ENCODE measurements at regions not wholly inside any gene's neighbourhood (a gene's known extent, or its start where the extent isn't known, plus 50 kb on each side); places are given as distances from the start of the nearest gene placed in this dataset.

DNA sequence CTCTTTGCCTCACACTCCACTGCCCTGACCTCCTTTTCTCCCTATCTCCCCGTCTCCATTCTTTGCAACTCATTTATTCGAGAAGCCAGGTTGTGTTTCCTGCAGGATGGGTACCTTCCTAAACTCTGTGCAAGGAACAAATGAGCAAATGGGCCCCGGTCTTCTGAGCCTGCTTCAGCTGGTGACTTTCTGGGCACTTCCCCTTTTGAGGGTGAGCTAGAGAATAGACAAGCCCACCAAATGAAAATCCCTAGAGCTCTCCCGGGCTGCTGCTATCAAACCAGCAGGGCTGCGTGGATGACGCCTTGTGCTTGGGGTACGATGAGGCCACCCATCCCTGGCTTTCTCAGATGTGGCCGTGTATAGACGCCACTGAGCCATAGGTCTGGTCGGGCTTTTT is 91.0 kb upstream of the FOXA2 start:
- Histone ChIP-seq H2AFZ (ENCODE audit: low read length) (no peak overlapping the region), H3K4me1 (ENCODE audit: insufficient read depth, low read length) (no peaks in the 10 kb centered on the region), H4K20me1 (ENCODE audit: control insufficient read depth, insufficient read depth, insufficient read length) (no peaks in the 10 kb centered on the region), H3T11ph (ENCODE audit: low read length) (no peak overlapping the region), H4K91ac (ENCODE audit: insufficient read length, low read depth, low read length) (no peak overlapping the region), H3K18ac (ENCODE audit: insufficient read length, low read depth, low read length) (no peak overlapping the region), H2BK15ac (ENCODE audit: low read depth, low read length) (no peak overlapping the region), H2BK120ac (ENCODE audit: low read depth, low read length, poor library complexity, severe bottlenecking) (no peak overlapping the region), H2BK20ac (ENCODE audit: low read depth, low read length, poor library complexity, severe bottlenecking) (no peak overlapping the region), H3K9me3 (ENCODE audit: control insufficient read depth, low read depth, low read length) (no peaks in the 10 kb centered on the region), H2BK12ac (ENCODE audit: insufficient read length, low read depth, low read length) (no peak overlapping the region), H3K9ac (ENCODE audit: extremely low read depth, insufficient read length, low read length) (no peak overlapping the region), H2BK5ac (ENCODE audit: insufficient read length, low read length) (no peak overlapping the region), H4K8ac (replicated peaks; ENCODE audit: insufficient read length, low read depth, low read length) (no peak overlapping the region), H3K27ac (ENCODE audit: insufficient read length, low read depth, low read length) (no peak overlapping the region), H3K79me2 (ENCODE audit: insufficient read depth, low read length) (no peaks in the 10 kb centered on the region), H3K14ac (ENCODE audit: insufficient read depth, low read length) (no peak overlapping the region), H3K79me1 (ENCODE audit: insufficient read depth, low read depth, low read length, poor library complexity, severe bottlenecking) (no peaks in the 10 kb centered on the region), H3K23ac (ENCODE audit: insufficient read length, low read depth, low read length) (no peak overlapping the region), H2AK5ac (ENCODE audit: insufficient read length, low read length) (no peak overlapping the region), H3K23me2 (ENCODE audit: insufficient read length, low read depth, low read length, poor library complexity, severe bottlenecking) (no peaks in the 10 kb centered on the region), H3K4ac (ENCODE audit: low read depth, low read length) (no peak overlapping the region), H3K56ac (ENCODE audit: insufficient read length, low read depth, low read length) (no peak overlapping the region), H3K27me3 (ENCODE audit: insufficient read depth, low read length) (no peaks in the 10 kb centered on the region), H3K4me2 (ENCODE audit: insufficient read depth, insufficient read length, low read length) (no peak overlapping the region), H4K5ac (ENCODE audit: insufficient read length, low read depth, low read length) (no peak overlapping the region)
- no peak for DNase-seq
- H3K9me3 Mint-ChIP-seq = peaks cover 12 to 18% of the 10 kb centered on the region in 2 experiments
- H3K27me3 Mint-ChIP-seq (ENCODE audit: low read depth) = peaks cover 39% of the 10 kb centered on the region
- peaks cover 3 to 5% of the 10 kb centered on the region in 2 experiments; a peak in 2 of 4 replicates for H3K4me1 Mint-ChIP-seq
- no CpG with 5 or more reads among the region's 10 CpGs for WGBS (ENCODE audit: extremely low coverage, insufficient read length, low lambda C conversion rate)
- TF ChIP-seq CTCF (conservative IDR thresholded peaks at IDR 0.05) = no peak
- no peak overlapping the region for H3K27ac Mint-ChIP-seq
- H3K4me3 Mint-ChIP-seq = no peak overlapping the region
- H3K36me3 Mint-ChIP-seq (ENCODE audit: insufficient read depth in 1 of 3, low read depth in 3 of 3) = peaks cover 2 to 15% (median 9%) of the 10 kb centered on the region in 3 experiments; a peak in 6 of 7 replicates
